ENCODE measurements at regions not wholly inside any gene's neighbourhood (a gene's known extent, or its start where the extent isn't known, plus 50 kb on each side); places are given as distances from the start of the nearest gene placed in this dataset.

- no peak for DNase-seq (ENCODE audit: extremely low spot score in 2 of 2)
- H3K4me3 ChIP-seq, result no peak overlapping the region
- no peak for TF ChIP-seq POLR2AphosphoS5 (IDR thresholded peaks at IDR 0.05; ENCODE audit: insufficient read depth in 1 of 2, low read depth in 1 of 2)
- TF ChIP-seq POLR2A (IDR thresholded peaks at IDR 0.05), result no peak
- TF ChIP-seq, protein P1, sequence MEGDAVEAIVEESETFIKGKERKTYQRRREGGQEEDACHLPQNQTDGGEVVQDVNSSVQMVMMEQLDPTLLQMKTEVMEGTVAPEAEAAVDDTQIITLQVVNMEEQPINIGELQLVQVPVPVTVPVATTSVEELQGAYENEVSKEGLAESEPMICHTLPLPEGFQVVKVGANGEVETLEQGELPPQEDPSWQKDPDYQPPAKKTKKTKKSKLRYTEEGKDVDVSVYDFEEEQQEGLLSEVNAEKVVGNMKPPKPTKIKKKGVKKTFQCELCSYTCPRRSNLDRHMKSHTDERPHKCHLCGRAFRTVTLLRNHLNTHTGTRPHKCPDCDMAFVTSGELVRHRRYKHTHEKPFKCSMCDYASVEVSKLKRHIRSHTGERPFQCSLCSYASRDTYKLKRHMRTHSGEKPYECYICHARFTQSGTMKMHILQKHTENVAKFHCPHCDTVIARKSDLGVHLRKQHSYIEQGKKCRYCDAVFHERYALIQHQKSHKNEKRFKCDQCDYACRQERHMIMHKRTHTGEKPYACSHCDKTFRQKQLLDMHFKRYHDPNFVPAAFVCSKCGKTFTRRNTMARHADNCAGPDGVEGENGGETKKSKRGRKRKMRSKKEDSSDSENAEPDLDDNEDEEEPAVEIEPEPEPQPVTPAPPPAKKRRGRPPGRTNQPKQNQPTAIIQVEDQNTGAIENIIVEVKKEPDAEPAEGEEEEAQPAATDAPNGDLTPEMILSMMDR (IDR thresholded peaks at IDR 0.05), result no peak
- no peaks in the 10 kb centered on the region for H3K4me1 ChIP-seq
- H3K27me3 ChIP-seq, result no peaks in the 10 kb centered on the region
- no peaks in the 10 kb centered on the region for H3K9me3 ChIP-seq
- intact Hi-C loops (cut with DNase I), result no loop called here
- no peaks in the 10 kb centered on the region for H3K36me3 ChIP-seq
- H3K27ac ChIP-seq, result no peak overlapping the region
Observed at GRCh38 chr10:105834261-105835059, 1193.4 kb downstream of the SORCS3 start.

GRCh38 chr10:105827133-105827532 lies 1186.0 kb downstream of the SORCS3 start:
- Histone ChIP-seq H3K27me3 (no peaks in the 10 kb centered on the region), H3K9me3 (no peaks in the 10 kb centered on the region), H3K4me3 (no peak overlapping the region), H3K36me3 (no peaks in the 10 kb centered on the region), H3K4me1 (no peaks in the 10 kb centered on the region), H3K27ac (no peak overlapping the region)
- no peak for TF ChIP-seq POLR2A (IDR thresholded peaks at IDR 0.05)
- TF ChIP-seq, protein P1 (IDR thresholded peaks at IDR 0.05), result no peak
- no peak for TF ChIP-seq POLR2AphosphoS5 (IDR thresholded peaks at IDR 0.05; ENCODE audit: insufficient read depth in 1 of 2, low read depth in 1 of 2)
- DNase-seq (ENCODE audit: extremely low spot score in 2 of 2), result no peak
- intact Hi-C loops (cut with DNase I), result no loop called here

DNA sequence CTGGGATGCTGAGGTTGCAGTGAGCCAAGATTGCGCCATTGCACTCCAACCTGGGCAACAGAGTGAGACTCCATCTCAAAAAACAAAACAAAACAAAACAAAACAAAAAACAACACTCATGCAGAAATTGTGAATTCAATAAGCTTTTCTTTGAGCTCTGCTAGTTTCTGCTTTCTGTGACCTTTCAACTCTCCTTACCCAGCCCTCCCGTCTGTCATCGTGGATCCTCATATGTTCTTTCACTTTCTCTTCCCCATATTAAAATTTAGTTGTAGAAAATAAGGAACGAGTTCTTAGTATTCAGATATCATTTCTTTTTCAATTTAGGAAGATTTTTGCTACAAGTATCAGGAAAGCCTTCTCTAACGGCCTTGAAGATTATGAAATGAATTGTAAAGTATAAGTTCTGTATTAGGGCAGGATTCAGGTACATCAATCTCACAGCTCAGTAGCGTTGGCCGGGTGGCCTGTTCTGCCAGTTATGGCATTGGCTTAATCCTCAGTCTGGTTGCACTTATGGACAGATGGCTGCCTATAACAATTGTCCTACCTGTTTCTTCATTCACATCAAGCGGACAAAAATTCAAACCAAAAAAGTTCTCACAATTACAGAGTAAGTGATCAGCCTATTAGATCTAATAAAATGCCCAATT lies 1167.0 kb downstream of the SORCS3 start:
- TF ChIP-seq POLR2A (IDR thresholded peaks at IDR 0.05) (no peak), POLR2AphosphoS5 (IDR thresholded peaks at IDR 0.05; ENCODE audit: insufficient read depth in 1 of 2, low read depth in 1 of 2) (no peak)
- TF ChIP-seq, protein P1 (IDR thresholded peaks at IDR 0.05), result no peak
- no peaks in the 10 kb centered on the region for H3K27me3 ChIP-seq
- H3K4me3 ChIP-seq, result no peak overlapping the region
- no peak for DNase-seq (ENCODE audit: extremely low spot score in 2 of 2)
- H3K27ac ChIP-seq, result no peak overlapping the region
- no peaks in the 10 kb centered on the region for H3K4me1 ChIP-seq
- intact Hi-C loops (cut with DNase I), result no loop called here
- H3K36me3 ChIP-seq, result no peaks in the 10 kb centered on the region
- no peaks in the 10 kb centered on the region for H3K9me3 ChIP-seq

DNA sequence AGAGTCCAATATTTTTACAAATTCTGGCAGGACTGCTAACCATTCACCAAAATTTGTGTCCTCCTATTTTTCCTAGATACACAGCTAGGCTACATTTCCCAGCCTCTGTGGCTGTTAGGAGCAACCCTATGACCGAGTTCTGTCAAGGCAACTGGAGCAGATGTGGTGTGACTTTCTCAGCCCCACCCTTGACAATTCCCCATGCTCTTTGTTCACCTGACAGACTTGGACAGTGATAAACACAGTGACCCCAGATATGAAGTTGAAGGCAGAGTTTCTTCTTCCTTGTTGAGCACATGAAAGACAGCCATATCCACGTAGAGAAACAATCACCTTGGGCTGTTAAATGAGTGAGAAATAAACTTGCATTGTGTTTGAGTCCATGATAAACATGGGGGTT lies 1162.1 kb downstream of the SORCS3 start:
- DNase-seq (ENCODE audit: extremely low spot score in 2 of 2), result no peak
- no peaks in the 10 kb centered on the region for H3K36me3 ChIP-seq
- H3K9me3 ChIP-seq, result no peaks in the 10 kb centered on the region
- no peaks in the 10 kb centered on the region for H3K4me1 ChIP-seq
- H3K27me3 ChIP-seq, result no peaks in the 10 kb centered on the region
- no peak overlapping the region for H3K4me3 ChIP-seq
- no peak for TF ChIP-seq POLR2AphosphoS5 (IDR thresholded peaks at IDR 0.05; ENCODE audit: insufficient read depth in 1 of 2, low read depth in 1 of 2)
- TF ChIP-seq POLR2A (IDR thresholded peaks at IDR 0.05), result no peak
- TF ChIP-seq, protein P1 (IDR thresholded peaks at IDR 0.05), result no peak
- H3K27ac ChIP-seq, result no peak overlapping the region
- intact Hi-C loops (cut with DNase I), result no loop called here

- no peak for TF ChIP-seq POLR2A (IDR thresholded peaks at IDR 0.05)
- TF ChIP-seq, protein P1 (IDR thresholded peaks at IDR 0.05), result no peak
- no peak for TF ChIP-seq POLR2AphosphoS5 (IDR thresholded peaks at IDR 0.05; ENCODE audit: insufficient read depth in 1 of 2, low read depth in 1 of 2)
- intact Hi-C loops (cut with DNase I), result no loop called here
- no peak overlapping the region for H3K27ac ChIP-seq
- no peaks in the 10 kb centered on the region for H3K9me3 ChIP-seq
- H3K4me3 ChIP-seq, result no peak overlapping the region
- H3K4me1 ChIP-seq, result no peaks in the 10 kb centered on the region
- DNase-seq (ENCODE audit: extremely low spot score in 2 of 2), result no peak
- H3K36me3 ChIP-seq, result no peaks in the 10 kb centered on the region
- no peaks in the 10 kb centered on the region for H3K27me3 ChIP-seq
Observed at GRCh38 chr10:105800641-105801040, 1159.6 kb downstream of the SORCS3 start.
